ENCODE measurements at regions not wholly inside any gene's neighbourhood (a gene's known extent, or its start where the extent isn't known, plus 50 kb on each side); places are given as distances from the start of the nearest gene placed in this dataset.

- no TSS peak for BruUV-seq (replicated peaks)
- in situ Hi-C loops (cut with MboI) (no loop called here), intact Hi-C loops (cut with micrococcal nuclease) (no loop called here)
- no peak overlapping the region for H3K4me3 ChIP-seq
- no peaks in the 10 kb centered on the region for H3K79me2 ChIP-seq (ENCODE audit: control insufficient read depth, insufficient read depth, low read length)
- TF ChIP-seq NBN (IDR thresholded peaks at IDR 0.05; ENCODE audit: low read depth) = no peak
- no peak for ATAC-seq
- H3K4me2 ChIP-seq (ENCODE audit: insufficient read depth, low read length) = no peak overlapping the region
- H3K27me3 ChIP-seq (ENCODE audit: control insufficient read depth in 2 of 2, insufficient read depth in 2 of 2, low read length in 2 of 2) = no peaks in the 10 kb centered on the region
- ChIA-PET CTCF (ENCODE audit: low intra/inter-chr PET ratio) (no interaction called here), POLR2A (no interaction called here)
- H4K20me1 ChIP-seq (replicated peaks; ENCODE audit: control insufficient read depth, insufficient read depth, low read length) = no peaks in the 10 kb centered on the region
- H3K27ac ChIP-seq (ENCODE audit: extremely low read depth, low read depth, low read length) = no peak overlapping the region
- H3K4me1 ChIP-seq (replicated peaks in 1 of 2; ENCODE audit: control insufficient read depth in 2 of 2, insufficient read depth in 2 of 2, low read length in 2 of 2) = no peaks in the 10 kb centered on the region
- H3K36me3 ChIP-seq (ENCODE audit: control insufficient read depth, insufficient read depth, low read length) = no peaks in the 10 kb centered on the region
- no peaks in the 10 kb centered on the region for H3K9me1 ChIP-seq (ENCODE audit: control insufficient read depth, insufficient read depth, low read length)
- no peaks in the 10 kb centered on the region for H3K9me3 ChIP-seq (replicated peaks; ENCODE audit: control insufficient read depth, insufficient read depth, low read depth, low read length)
- no peak overlapping the region for H2AFZ ChIP-seq (ENCODE audit: low read depth, low read length)
- H3K9ac ChIP-seq (ENCODE audit: insufficient read depth in 1 of 2, low read depth in 2 of 2, low read length in 2 of 2) = no peak overlapping the region
- no CpG with 5 or more reads among the region's 2 CpGs for WGBS (ENCODE audit: insufficient coverage, low coverage, missing lambda C conversion rate)
- DNase-seq (ENCODE audit: extremely low read depth in 1 of 4, low spot score in 3 of 4) = no peak
- no peak for FAIRE-seq
Measured at GRCh38 chrX:25754399-25754798, 383.7 kb upstream of the MAGEB18 start.

GRCh38 chrX:25755194-25755593, 382.9 kb upstream of the MAGEB18 start:
- DNase-seq (ENCODE audit: extremely low read depth in 1 of 4, low spot score in 3 of 4) (no peak), ATAC-seq (no peak), FAIRE-seq (no peak)
- no peaks in the 10 kb centered on the region for H3K79me2 ChIP-seq (ENCODE audit: control insufficient read depth, insufficient read depth, low read length)
- no TSS peak for BruUV-seq (replicated peaks)
- no peaks in the 10 kb centered on the region for H4K20me1 ChIP-seq (replicated peaks; ENCODE audit: control insufficient read depth, insufficient read depth, low read length)
- CTCF ChIA-PET (ENCODE audit: low intra/inter-chr PET ratio) = no interaction called here
- no peaks in the 10 kb centered on the region for H3K9me1 ChIP-seq (ENCODE audit: control insufficient read depth, insufficient read depth, low read length)
- in situ Hi-C loops (cut with MboI) (no loop called here), intact Hi-C loops (cut with micrococcal nuclease) (no loop called here)
- H3K4me1 ChIP-seq (replicated peaks in 1 of 2; ENCODE audit: control insufficient read depth in 2 of 2, insufficient read depth in 2 of 2, low read length in 2 of 2) = no peaks in the 10 kb centered on the region
- H3K36me3 ChIP-seq (ENCODE audit: control insufficient read depth, insufficient read depth, low read length) = no peaks in the 10 kb centered on the region
- H3K4me2 ChIP-seq (ENCODE audit: insufficient read depth, low read length) = no peak overlapping the region
- H3K4me3 ChIP-seq = no peak overlapping the region
- no peaks in the 10 kb centered on the region for H3K27me3 ChIP-seq (ENCODE audit: control insufficient read depth in 2 of 2, insufficient read depth in 2 of 2, low read length in 2 of 2)
- H3K27ac ChIP-seq (ENCODE audit: extremely low read depth, low read depth, low read length) = no peak overlapping the region
- H3K9ac ChIP-seq (ENCODE audit: insufficient read depth in 1 of 2, low read depth in 2 of 2, low read length in 2 of 2) = no peak overlapping the region
- no peaks in the 10 kb centered on the region for H3K9me3 ChIP-seq (replicated peaks; ENCODE audit: control insufficient read depth, insufficient read depth, low read depth, low read length)
- H2AFZ ChIP-seq (ENCODE audit: low read depth, low read length) = no peak overlapping the region
- POLR2A ChIA-PET = no interaction called here
- TF ChIP-seq ZNF639 (CRISPR knock-in tag; conservative IDR thresholded peaks at IDR 0.05 in 1 of 2, IDR thresholded peaks at IDR 0.05 in 1 of 2) (no peak), HMBOX1 (IDR thresholded peaks at IDR 0.05) (no peak), TAF1 (IDR thresholded peaks at IDR 0.05; ENCODE audit: control insufficient read depth, extremely low read depth, insufficient read depth, low read length, severe bottlenecking) (no peak), CTBP1 (IDR thresholded peaks at IDR 0.05; ENCODE audit: borderline replicate concordance) (no peak)

Data from K562 (cell line).